SJSA1 (cell line): ENCODE measurements at regions not wholly inside any gene's neighbourhood (a gene's known extent, or its start where the extent isn't known, plus 50 kb on each side); places are given as distances from the start of the nearest gene placed in this dataset.
"Not testable (repeated sequence)": the region's sequence is repeated elsewhere in the genome, so short reads cannot be mapped to it uniquely, and the experiment has no call there.

Experiments
- DNase-seq, 2 experiments: peaks; one replicate each; pipeline ENCODE4 v3.0.0-alpha.2; 2015 to 2020; ENCODE audit warnings: low spot score in 2 of 2, low read depth in 1 of 2
- H3K27ac ChIP-seq: fragments of 250-450 bp; sonication (Bioruptor Pico); 2 replicates; pipeline ENCODE4 v1.5.1; 2020; ENCODE audit warnings: mild to moderate bottlenecking, moderate library complexity
- H3K27me3 ChIP-seq: fragments of 250-450 bp; sonication (Bioruptor Pico); replicated peaks from 2 replicates; pipeline ENCODE4 v1.5.1; 2020; ENCODE audit warnings: mild to moderate bottlenecking, moderate library complexity
- H3K36me3 ChIP-seq: fragments of 250-450 bp; sonication (Bioruptor Pico); 2 replicates; pipeline ENCODE4 v1.5.1; 2020; ENCODE audit warnings: mild to moderate bottlenecking
- H3K4me1 ChIP-seq: fragments of 250-450 bp; sonication (Bioruptor Pico); replicated peaks from 2 replicates; pipeline ENCODE4 v1.6.1; 2021; ENCODE audit warnings: mild to moderate bottlenecking
- H3K4me3 ChIP-seq: fragments of 250-450 bp; sonication (Bioruptor Pico); 2 replicates; pipeline ENCODE4 v1.5.1; 2020; ENCODE audit warnings: mild to moderate bottlenecking
- H3K9me3 ChIP-seq: fragments of 250-450 bp; sonication (Bioruptor Pico); replicated peaks from 2 replicates; pipeline ENCODE4 v1.5.1; 2020; ENCODE audit warnings: mild to moderate bottlenecking

DNA sequence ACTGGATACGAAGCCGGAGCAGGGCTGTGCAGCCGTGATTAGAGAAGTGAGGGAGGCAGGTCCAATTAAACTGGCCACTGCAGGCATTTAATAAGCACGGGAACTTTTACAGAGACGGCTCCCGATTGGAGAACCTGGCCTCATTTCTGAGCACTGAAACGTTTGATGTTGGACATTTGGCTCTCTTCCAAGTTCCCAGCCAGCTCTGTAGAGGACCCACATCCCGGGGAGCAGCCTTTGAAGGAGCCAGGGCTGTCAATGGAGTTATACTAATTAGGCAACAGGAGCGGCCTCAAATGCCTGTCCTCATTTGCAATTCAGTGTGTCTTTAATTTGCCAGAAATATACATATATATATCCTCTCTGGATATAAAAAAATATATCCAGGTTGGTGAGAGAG is 499.4 kb upstream of the C16orf82 start:
- Histone ChIP-seq H3K36me3 (no peaks in the 10 kb centered on the region), H3K27ac (no peak overlapping the region), H3K27me3 (no peaks in the 10 kb centered on the region), H3K9me3 (no peaks in the 10 kb centered on the region), H3K4me3 (no peak overlapping the region), H3K4me1 (no peaks in the 10 kb centered on the region)
- DNase-seq: no peak

DNA sequence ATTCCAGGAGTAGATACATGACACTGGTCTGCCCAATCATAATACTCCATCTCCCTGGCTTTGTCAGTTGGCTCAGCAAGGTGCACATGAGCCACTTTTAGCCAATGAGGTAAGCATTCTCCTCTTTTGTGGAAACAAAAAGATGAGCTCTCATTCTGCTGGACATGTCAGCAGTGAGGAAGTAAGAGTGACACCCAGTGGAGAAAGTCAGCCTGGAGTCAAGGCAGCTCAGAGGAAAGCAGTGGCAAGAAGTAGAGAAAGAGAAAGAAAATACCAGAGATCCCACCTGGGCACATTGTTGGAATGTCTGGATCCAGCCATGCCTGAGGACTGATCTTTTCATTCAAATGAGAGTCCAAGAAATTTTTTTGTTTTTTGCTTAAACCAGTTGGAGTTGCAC is 496.9 kb upstream of the C16orf82 start:
- no peak for DNase-seq
- Histone ChIP-seq H3K4me3 (no peak overlapping the region), H3K27ac (no peak overlapping the region), H3K27me3 (no peaks in the 10 kb centered on the region), H3K9me3 (no peaks in the 10 kb centered on the region), H3K36me3 (no peaks in the 10 kb centered on the region), H3K4me1 (no peaks in the 10 kb centered on the region)

DNA sequence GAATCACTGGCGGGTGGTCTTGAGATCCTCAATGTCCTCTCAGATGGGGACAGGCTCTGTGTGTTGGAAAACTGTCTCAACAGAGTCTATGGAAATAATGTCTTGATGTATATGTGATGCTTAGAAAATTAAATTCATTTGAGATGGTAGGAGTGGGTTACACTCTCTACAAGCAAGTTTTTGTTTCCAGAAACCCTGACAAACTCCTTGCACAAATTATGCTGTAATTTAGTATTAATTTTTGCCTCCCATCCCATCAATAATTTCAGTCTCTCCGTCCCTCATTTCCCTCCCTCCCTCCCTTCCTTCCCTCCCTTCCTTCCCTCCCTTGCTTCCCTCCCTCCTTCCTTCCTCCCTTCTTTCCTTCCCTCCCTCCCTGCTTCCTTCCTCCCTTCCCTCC is 488.0 kb upstream of the C16orf82 start:
- no peaks in the 10 kb centered on the region for H3K4me1 ChIP-seq
- H3K36me3 ChIP-seq: no peaks in the 10 kb centered on the region
- no peak for DNase-seq
- H3K4me3 ChIP-seq: no peak overlapping the region
- H3K27me3 ChIP-seq: no peaks in the 10 kb centered on the region; the same call in 1 of the 2 replicates
- H3K27ac ChIP-seq: no peak overlapping the region
- no peaks in the 10 kb centered on the region for H3K9me3 ChIP-seq

DNA sequence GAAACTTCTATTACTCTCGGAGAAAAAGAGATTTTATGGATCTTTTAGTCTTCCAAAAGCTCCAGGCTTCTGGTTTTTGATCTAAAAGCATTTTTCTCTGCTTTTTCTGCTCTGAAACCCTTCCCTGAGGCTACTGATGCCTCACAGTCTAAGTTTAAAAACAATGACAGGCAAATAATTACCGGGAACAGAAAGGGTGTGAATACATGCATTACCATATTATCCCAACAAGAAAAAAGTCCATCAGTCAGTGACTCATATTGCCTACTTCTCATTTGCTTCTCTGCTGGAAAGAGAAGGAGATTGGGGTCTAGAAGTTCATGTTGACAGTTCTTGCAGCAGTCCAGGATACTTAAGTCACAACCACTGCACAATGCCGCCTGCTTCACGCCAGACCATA is 482.9 kb upstream of the C16orf82 start:
- no peaks in the 10 kb centered on the region for H3K9me3 ChIP-seq
- no peak overlapping the region for H3K27ac ChIP-seq
- no peaks in the 10 kb centered on the region; the same call in 1 of the 2 replicates for H3K27me3 ChIP-seq
- no peaks in the 10 kb centered on the region for H3K4me1 ChIP-seq
- DNase-seq: no peak
- no peaks in the 10 kb centered on the region for H3K36me3 ChIP-seq
- H3K4me3 ChIP-seq: no peak overlapping the region

DNA sequence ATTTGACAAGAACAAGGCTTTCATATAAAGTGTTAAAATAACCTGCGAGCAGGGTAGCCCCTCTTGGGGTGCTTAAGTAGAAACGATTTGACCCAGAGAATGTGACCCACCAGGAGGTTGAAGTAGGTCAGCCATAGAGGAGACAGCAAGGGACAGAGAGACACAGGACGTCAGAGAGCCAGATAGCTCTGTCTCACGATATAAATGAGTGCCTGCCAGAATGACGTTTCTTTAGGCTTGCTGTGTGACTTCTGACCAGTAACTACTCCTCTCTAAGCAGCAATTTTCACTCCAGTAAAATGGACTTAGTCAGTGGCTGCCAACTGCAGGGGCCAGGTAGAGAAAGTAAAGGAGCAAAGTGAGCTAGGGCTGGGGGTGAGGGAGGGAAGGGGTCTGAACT is 473.0 kb upstream of the C16orf82 start:
- no peak for DNase-seq
- Histone ChIP-seq H3K27ac (no peak overlapping the region), H3K4me3 (no peak overlapping the region), H3K9me3 (no peaks in the 10 kb centered on the region), H3K36me3 (no peaks in the 10 kb centered on the region), H3K4me1 (no peaks in the 10 kb centered on the region), H3K27me3 (peaks cover 3% of the 10 kb centered on the region; the same call in 1 of the 2 replicates)

DNA sequence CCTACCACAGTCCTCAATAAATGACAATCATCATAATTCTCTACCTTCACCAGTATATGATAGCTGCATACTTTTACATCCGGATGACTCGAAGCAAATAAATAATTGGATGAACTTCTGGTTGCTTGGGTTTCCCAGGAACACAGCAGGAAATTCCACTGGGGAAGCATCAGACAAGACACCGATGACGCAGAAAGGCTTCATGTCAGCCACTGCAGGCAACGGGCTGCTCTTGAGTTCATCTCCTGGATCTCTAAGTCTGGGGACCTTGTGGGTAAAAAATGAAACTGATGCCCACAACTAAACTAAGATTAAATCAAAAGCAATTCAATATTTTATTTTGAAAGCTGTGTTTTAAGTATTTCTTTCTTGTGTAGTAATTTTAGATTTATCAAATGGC is 472.1 kb upstream of the C16orf82 start:
- Histone ChIP-seq H3K27me3 (peaks cover 3% of the 10 kb centered on the region; the same call in 1 of the 2 replicates), H3K36me3 (no peaks in the 10 kb centered on the region), H3K4me1 (no peaks in the 10 kb centered on the region), H3K27ac (no peak overlapping the region), H3K4me3 (no peak overlapping the region), H3K9me3 (no peaks in the 10 kb centered on the region)
- no peak for DNase-seq

DNA sequence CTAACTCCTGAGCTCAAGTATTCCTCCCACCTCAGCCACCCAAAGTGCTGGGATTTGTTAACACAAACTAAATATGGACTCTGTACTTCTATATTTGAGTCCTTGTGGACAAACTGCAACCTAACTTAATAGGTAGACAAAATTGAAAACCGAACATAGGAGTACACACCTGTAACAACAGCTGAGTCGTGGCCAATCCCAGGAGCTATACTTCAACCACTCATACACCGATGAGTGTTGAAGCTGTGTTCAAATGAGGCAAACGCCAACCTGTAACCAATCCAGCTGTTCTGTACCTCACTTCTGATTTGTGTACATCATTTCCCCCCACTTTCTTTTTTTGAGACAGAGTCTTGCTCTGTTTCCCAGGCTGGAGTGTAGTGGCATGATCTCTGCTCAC is 471.5 kb upstream of the C16orf82 start:
- H3K27me3 ChIP-seq: peaks cover 3% of the 10 kb centered on the region; the same call in 1 of the 2 replicates
- H3K4me1 ChIP-seq: no peaks in the 10 kb centered on the region
- DNase-seq: no peak
- no peaks in the 10 kb centered on the region for H3K36me3 ChIP-seq
- no peaks in the 10 kb centered on the region for H3K9me3 ChIP-seq
- H3K27ac ChIP-seq: no peak overlapping the region
- H3K4me3 ChIP-seq: no peak overlapping the region

DNA sequence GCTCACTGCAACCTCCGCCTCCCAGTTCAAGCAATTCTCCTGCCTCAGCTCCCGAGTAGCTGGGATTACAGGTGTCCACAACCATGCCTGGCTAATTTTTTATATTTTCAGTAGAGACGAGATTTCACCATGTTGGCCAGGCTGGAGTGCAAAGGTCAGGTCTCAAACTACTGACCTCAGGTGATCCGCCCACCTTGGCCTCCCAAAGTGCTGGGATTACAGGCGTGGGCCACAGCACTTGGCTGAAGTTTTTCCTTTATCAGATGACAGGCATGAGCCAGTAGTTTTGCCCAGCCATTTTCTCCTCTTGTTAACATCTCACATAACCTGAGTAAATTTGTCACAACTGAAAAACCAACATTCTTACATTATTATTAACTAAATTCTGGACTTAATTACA is 470.7 kb upstream of the C16orf82 start:
- H3K36me3 ChIP-seq, H3K4me1 ChIP-seq, H3K27ac ChIP-seq, DNase-seq, H3K9me3 ChIP-seq, H3K4me3 ChIP-seq, H3K27me3 ChIP-seq: not testable (repeated sequence)

DNA sequence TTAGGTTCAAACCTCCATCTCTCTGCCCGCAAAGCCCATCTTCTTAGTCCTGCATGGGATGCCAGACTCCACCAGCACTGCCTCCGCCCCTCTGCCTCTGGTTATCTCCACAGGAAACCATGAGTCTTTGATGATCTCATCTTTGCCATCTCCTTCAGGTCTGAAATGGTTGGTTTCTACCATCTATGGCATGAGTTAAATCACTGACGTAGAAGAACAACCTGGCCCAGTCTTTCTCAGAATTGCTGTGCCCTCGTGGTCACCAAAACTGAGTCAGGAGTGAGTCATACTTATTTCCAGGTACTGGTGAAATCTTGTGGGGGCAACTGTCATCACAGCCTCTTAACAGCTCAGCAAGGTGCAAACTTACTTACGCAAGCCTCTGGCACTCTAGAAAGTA is 468.7 kb upstream of the C16orf82 start:
- no peak for DNase-seq
- Histone ChIP-seq H3K4me1 (no peaks in the 10 kb centered on the region), H3K9me3 (no peaks in the 10 kb centered on the region), H3K36me3 (no peaks in the 10 kb centered on the region), H3K27ac (no peak overlapping the region), H3K27me3 (no peaks in the 10 kb centered on the region; the same call in 1 of the 2 replicates), H3K4me3 (no peak overlapping the region)

DNA sequence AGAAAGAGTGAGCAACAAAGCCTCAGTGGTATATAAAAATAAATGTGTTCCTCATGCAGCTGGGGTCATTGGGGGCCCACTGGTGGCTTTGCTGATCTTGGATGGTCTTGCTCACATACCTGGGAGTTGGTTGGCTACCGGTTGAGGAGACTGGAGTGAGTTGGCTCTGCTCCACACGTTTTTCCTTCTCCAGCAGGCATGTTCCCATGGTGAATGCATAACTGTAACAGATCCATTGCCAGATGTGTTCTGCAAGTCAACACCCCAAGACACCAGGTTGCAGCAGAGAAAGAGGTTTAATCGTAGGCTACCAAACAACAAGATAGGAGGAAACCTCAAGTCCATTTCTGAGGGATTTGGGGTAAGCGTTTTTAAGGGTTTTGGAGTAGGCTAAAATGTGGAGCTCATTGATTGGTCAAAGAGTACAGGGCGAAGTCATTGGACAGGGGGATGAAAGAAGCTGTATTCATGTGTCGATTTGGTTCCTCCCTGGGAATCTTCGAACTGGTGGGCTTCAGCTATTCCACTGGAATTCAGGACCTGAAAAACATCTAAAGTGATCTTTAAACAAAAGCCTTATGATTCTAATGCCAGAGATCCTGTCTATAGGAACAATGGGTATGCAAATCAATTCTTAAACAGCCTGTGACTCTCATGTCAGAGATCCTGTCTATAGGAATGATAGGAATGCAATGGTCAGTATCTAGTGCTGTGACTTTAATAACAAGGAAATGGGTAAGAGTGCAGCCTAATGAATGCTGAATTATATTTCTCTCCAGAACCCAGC is 467.5 kb upstream of the C16orf82 start:
- H3K36me3 ChIP-seq: no peaks in the 10 kb centered on the region
- no peak overlapping the region for H3K27ac ChIP-seq
- no peaks in the 10 kb centered on the region for H3K4me1 ChIP-seq
- H3K9me3 ChIP-seq: no peaks in the 10 kb centered on the region
- DNase-seq: no peak
- H3K4me3 ChIP-seq: no peak overlapping the region
- H3K27me3 ChIP-seq: no peaks in the 10 kb centered on the region; the same call in 1 of the 2 replicates

DNA sequence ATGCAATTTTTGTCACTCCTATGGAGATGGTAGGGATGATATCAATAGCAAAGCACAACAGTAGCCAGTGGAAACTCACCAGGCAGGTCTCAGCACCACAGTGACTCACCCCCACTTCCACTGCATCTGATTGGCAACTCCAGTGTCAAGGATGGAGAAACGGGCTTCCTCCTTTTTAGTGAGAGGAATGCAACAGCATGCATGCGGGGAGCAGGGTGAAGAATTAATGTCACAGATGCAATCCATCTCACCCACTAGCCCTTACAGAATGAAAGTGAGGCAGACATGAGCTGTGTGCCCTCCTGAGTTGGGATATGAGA is 467.0 kb upstream of the C16orf82 start:
- no peak overlapping the region for H3K4me3 ChIP-seq
- H3K9me3 ChIP-seq: no peaks in the 10 kb centered on the region
- H3K27ac ChIP-seq: no peak overlapping the region
- no peaks in the 10 kb centered on the region for H3K4me1 ChIP-seq
- DNase-seq: no peak
- no peaks in the 10 kb centered on the region for H3K27me3 ChIP-seq
- no peaks in the 10 kb centered on the region for H3K36me3 ChIP-seq

DNA sequence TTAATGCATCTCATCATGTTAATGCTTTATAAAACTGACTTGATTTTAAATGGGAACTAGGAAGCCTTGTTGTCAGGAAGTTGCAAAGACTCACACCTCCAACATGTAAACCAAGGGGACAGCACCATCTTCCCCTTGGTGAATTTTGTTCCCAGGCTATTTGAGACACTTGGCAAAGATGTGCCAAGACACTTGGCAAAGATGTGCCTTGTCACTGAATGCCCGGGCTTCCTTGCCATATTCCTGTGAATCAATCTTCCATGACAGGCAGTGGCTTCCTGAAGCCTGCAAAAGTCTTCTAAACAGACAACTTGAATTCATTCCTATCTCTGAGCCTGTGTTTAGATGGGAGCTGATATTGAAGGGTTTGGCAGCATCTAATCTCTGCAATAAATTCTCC is 465.4 kb upstream of the C16orf82 start:
- DNase-seq: no peak
- Histone ChIP-seq H3K36me3 (no peaks in the 10 kb centered on the region), H3K9me3 (no peaks in the 10 kb centered on the region), H3K27ac (no peak overlapping the region), H3K27me3 (no peaks in the 10 kb centered on the region), H3K4me3 (no peak overlapping the region), H3K4me1 (no peaks in the 10 kb centered on the region)

DNA sequence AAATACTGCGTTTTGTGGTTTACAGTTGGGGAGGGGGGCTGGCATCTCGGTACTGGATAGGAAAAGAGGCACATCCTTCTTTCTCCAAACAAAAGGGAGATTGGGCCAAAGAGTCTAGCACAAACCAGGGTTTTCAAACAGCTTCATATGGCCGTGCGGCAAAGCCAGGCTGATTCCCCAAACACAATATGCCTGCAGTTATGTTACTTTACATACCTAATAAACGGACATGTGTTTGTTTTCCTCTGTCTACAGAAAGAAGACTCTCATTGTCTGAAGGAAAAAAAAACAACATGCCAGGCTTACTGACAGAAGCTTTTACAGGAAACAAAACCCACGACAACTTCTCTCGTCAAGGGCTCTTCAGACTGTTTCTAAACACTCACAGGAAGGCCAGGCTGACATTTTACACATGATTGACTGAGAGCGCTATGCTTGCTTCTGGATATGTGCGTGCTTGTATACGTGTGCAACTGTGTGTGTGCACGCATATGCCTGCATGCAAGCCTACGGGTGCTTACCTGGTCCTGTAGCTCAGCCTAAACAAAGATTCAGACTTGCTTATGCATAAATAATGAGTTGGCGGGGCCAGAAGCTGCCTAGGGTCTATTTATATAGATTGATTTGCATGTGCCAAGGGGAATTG is 461.0 kb upstream of the C16orf82 start:
- Histone ChIP-seq H3K4me1 (no peaks in the 10 kb centered on the region), H3K4me3 (no peak overlapping the region), H3K36me3 (no peaks in the 10 kb centered on the region), H3K27ac (no peak overlapping the region), H3K27me3 (no peaks in the 10 kb centered on the region), H3K9me3 (no peaks in the 10 kb centered on the region)
- DNase-seq: no peak

DNA sequence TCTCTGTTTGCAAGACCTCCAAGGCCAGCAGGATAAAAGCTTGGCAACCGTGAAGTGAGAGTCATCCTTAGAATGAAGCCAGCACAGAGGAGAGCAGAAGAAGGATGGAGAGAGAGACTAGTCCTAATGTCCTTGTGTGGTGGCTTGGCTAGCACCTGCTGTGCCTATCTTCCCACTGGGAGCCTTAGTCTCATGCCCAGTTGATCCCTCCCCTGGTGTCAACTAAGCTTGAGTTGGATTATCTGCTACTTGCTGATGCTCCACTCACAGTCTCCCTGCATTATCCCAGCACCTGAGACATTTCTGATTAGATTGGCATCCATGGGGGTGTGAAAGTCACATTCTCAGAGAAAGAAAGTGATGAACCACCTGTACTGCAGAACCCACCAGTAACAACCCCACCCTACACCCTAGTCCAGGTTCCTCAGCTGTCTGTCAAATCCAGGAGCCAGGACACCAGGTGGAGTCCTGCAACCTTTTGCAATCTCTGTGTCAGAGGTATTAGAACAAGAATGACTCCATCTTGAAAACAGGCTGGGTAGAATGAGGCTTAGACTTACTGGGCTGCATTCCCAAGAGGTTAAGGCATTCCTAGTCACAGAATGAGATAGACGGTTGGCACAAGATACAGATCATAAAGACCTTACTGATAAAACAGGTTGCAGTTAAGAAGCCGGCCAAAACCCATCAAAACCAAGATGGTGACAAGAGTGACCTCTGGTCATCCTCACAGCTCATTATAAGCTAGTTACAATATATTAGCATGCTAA is 460.2 kb upstream of the C16orf82 start:
- DNase-seq: no peak
- H3K9me3 ChIP-seq: no peaks in the 10 kb centered on the region
- H3K27me3 ChIP-seq: no peaks in the 10 kb centered on the region
- no peaks in the 10 kb centered on the region for H3K36me3 ChIP-seq
- H3K4me3 ChIP-seq: no peak overlapping the region
- H3K27ac ChIP-seq: no peak overlapping the region
- H3K4me1 ChIP-seq: no peaks in the 10 kb centered on the region
